HL-60 (cell line): ENCODE measurements at regions not wholly inside any gene's neighbourhood (a gene's known extent, or its start where the extent isn't known, plus 50 kb on each side); places are given as distances from the start of the nearest gene placed in this dataset.

Experiments
- CTCF ChIP-seq: IDR thresholded peaks from one replicate; pipeline ENCODE4 v1.5.1; 2011; ENCODE audit warnings: low read length, control low read depth, inconsistent platforms; ENCODE audit not compliant: insufficient read depth
- POLR2AphosphoS5 ChIP-seq: IDR thresholded peaks from 2 replicates; pipeline ENCODE4 v1.6.1; 2012; ENCODE audit warnings: low read depth

GRCh38 chr15:91630090-91630489 is 223.4 kb upstream of the SLCO3A1 start:
- TF ChIP-seq CTCF (no peak), POLR2AphosphoS5 (no peak)
